ENCODE measurements at regions not wholly inside any gene's neighbourhood (a gene's known extent, or its start where the extent isn't known, plus 50 kb on each side); places are given as distances from the start of the nearest gene placed in this dataset.

- TF ChIP-seq REST (IDR thresholded peaks at IDR 0.05) (no peak), ZFP36 (IDR thresholded peaks at IDR 0.05; ENCODE audit: borderline replicate concordance, partially characterized antibody) (no peak), KDM5A (IDR thresholded peaks at IDR 0.05) (no peak)
Observed at GRCh38 chrX:93591398-93591797, 82.0 kb downstream of the NAP1L3 start (continued).

- ATAC-seq (no peak), FAIRE-seq (no peak)
- CTCF ChIA-PET, result no interaction called here
Observed at GRCh38 chrX:93585661-93586060, 87.7 kb downstream of the NAP1L3 start.

GRCh38 chrX:93580634-93581033 is 92.7 kb downstream of the NAP1L3 start:
- Histone ChIP-seq H3K27ac (no peak overlapping the region), H3K4me2 (no peak overlapping the region), H3K4me3 (no peak overlapping the region), H3K4me1 (no peaks in the 10 kb centered on the region), H3K9me3 (no peaks in the 10 kb centered on the region)
- DNase-seq (ENCODE audit: low read depth in 1 of 2, low spot score in 1 of 2), result no peak
- TF ChIP-seq HOXA7 (CRISPR knock-in tag; IDR thresholded peaks at IDR 0.05), result no peak
- no peak for TF ChIP-seq SMC3 (IDR thresholded peaks at IDR 0.05)
- no peak for TF ChIP-seq RFX5 (IDR thresholded peaks at IDR 0.05)
- no peak for TF ChIP-seq POLR2A (IDR thresholded peaks at IDR 0.05; ENCODE audit: low read length)
- TF ChIP-seq RAD21 (conservative IDR thresholded peaks at IDR 0.05 in 1 of 2, IDR thresholded peaks at IDR 0.05 in 1 of 2), result no peak
- no peak for TF ChIP-seq TFCP2L1 (CRISPR knock-in tag; IDR thresholded peaks at IDR 0.05)
- CTCF ChIA-PET, result no interaction called here
- 24% methylated on average over 5 of the region's 5 CpGs for WGBS (ENCODE audit: missing lambda C conversion rate)
- POLR2A ChIA-PET, result no interaction called here
- FAIRE-seq, result no peak
- no peak for ATAC-seq

More at GRCh38 chrX:93585661-93586060, 87.7 kb downstream of the NAP1L3 start:
- H3K27ac ChIP-seq, result no peak overlapping the region
- DNase-seq (ENCODE audit: low read depth in 1 of 2, low spot score in 1 of 2), result no peak
- no peak overlapping the region for H3K4me2 ChIP-seq
- no peaks in the 10 kb centered on the region for H3K9me3 ChIP-seq
- TF ChIP-seq MYC (IDR thresholded peaks at IDR 0.05; ENCODE audit: borderline replicate concordance, low read length), result no peak
- no peak for TF ChIP-seq TP53 (CRISPR knock-in tag; IDR thresholded peaks at IDR 0.05)
- no peak for TF ChIP-seq PHF8 (IDR thresholded peaks at IDR 0.05; ENCODE audit: borderline replicate concordance, low read depth)
- TF ChIP-seq RNF2 (IDR thresholded peaks at IDR 0.05; ENCODE audit: borderline replicate concordance, low read depth), result no peak
- TF ChIP-seq HOXB13 (CRISPR knock-in tag; IDR thresholded peaks at IDR 0.05; ENCODE audit: low read depth), result no peak
- TF ChIP-seq ZC3H11A (IDR thresholded peaks at IDR 0.05), result no peak
- no peak for TF ChIP-seq FOSB (CRISPR knock-in tag; IDR thresholded peaks at IDR 0.05)
- TF ChIP-seq E2F6 (IDR thresholded peaks at IDR 0.05; ENCODE audit: borderline replicate concordance, low read depth), result no peak
- TF ChIP-seq RCOR1 (IDR thresholded peaks at IDR 0.05; ENCODE audit: low read depth, low read length), result no peak
- TF ChIP-seq EHF (CRISPR knock-in tag; IDR thresholded peaks at IDR 0.05), result no peak
- no peak for TF ChIP-seq ZNF302 (CRISPR knock-in tag; IDR thresholded peaks at IDR 0.05)
- no peak for TF ChIP-seq HOXA7 (CRISPR knock-in tag; IDR thresholded peaks at IDR 0.05)
- TF ChIP-seq HOXB5 (CRISPR knock-in tag; IDR thresholded peaks at IDR 0.05), result no peak
- no peak for TF ChIP-seq BHLHE40 (IDR thresholded peaks at IDR 0.05; ENCODE audit: low read depth, low read length)
- TF ChIP-seq CHD2 (IDR thresholded peaks at IDR 0.05; ENCODE audit: low read length, partially characterized antibody), result no peak
- no peak for TF ChIP-seq ELK1 (IDR thresholded peaks at IDR 0.05; ENCODE audit: low read depth, low read length)
- no peak for TF ChIP-seq KDM5A (IDR thresholded peaks at IDR 0.05)
- POLR2A ChIA-PET, result no interaction called here
- H3K4me1 ChIP-seq, result no peaks in the 10 kb centered on the region
- no peak overlapping the region for H3K4me3 ChIP-seq

Measured in A549 (cell line).